K562 (cell line): ENCODE measurements at regions not wholly inside any gene's neighbourhood (a gene's known extent, or its start where the extent isn't known, plus 50 kb on each side); places are given as distances from the start of the nearest gene placed in this dataset.

Source experiments
- GABPA ChIP-seq: fragments of 200-800 bp; sonication (Bioruptor generic); conservative IDR thresholded peaks from 2 replicates; pipeline ENCODE4 v1.6.1; 2016; ENCODE audit warnings: low read depth, missing genetic modification characterization, missing compliant biosample characterization
- L3MBTL2 ChIP-seq: fragments of 450-650 bp; IDR thresholded peaks from 2 replicates; pipeline ENCODE4 v1.6.1; 2016; ENCODE audit warnings: mild to moderate bottlenecking, moderate library complexity
- MED1 ChIP-seq: sonication (generic); formaldehyde crosslinking; IDR thresholded peaks from 2 replicates; pipeline ENCODE4 v1.8.1; 2023; ENCODE audit warnings: missing genetic modification reagents, borderline replicate concordance
- MYBL2 ChIP-seq, 2 experiments: fragments of 450-650 bp in 1 of 2; sonication (generic) in 1 of 2; formaldehyde crosslinking in 1 of 2; IDR thresholded peaks; 2 replicates each; pipeline versions ENCODE4 v1.6.1 to v1.8.1; 2017 to 2022; ENCODE audit warnings: borderline replicate concordance in 1 of 2, inconsistent platforms in 1 of 2, low read depth in 1 of 2, mild to moderate bottlenecking in 1 of 2, missing genetic modification reagents in 1 of 2, moderate library complexity in 1 of 2
- PRPF4 ChIP-seq: fragments of 200-400 bp; formaldehyde crosslinking; IDR thresholded peaks from one replicate; pipeline ENCODE4 v1.6.1; 2017; ENCODE audit warnings: low read length, low read depth, mild to moderate bottlenecking; ENCODE audit not compliant: insufficient read depth, poor library complexity, severe bottlenecking
- RHOXF2B ChIP-seq: fragments of 250-450 bp; sonication (Bioruptor Pico); conservative IDR thresholded peaks from 2 replicates; pipeline ENCODE4 v1.5.1; 2021
- SRSF3 ChIP-seq: fragments of 200-400 bp; formaldehyde crosslinking; IDR thresholded peaks from 2 replicates; pipeline ENCODE4 v1.6.1; 2016; ENCODE audit warnings: mild to moderate bottlenecking, low read length, moderate library complexity; ENCODE audit not compliant: insufficient read depth
- ZNF584 ChIP-seq: fragments of 200-800 bp; sonication (Bioruptor generic); IDR thresholded peaks from 2 replicates; pipeline ENCODE4 v1.6.1; 2016; ENCODE audit warnings: low read depth, mild to moderate bottlenecking, missing genetic modification characterization, missing compliant biosample characterization
- TF ChIP-seq, protein P1 (sequence below): fragments of 450-650 bp; formaldehyde crosslinking; IDR thresholded peaks from 2 replicates; pipeline ENCODE4 v1.4.0; 2020; ENCODE audit warnings: mild to moderate bottlenecking, mixed read lengths
- TF ChIP-seq, protein P2 (sequence below): fragments of 250-450 bp; sonication (Bioruptor Pico); IDR thresholded peaks from 2 replicates; pipeline ENCODE4 v1.4.0; 2020
- TF ChIP-seq, protein P3 (sequence below): fragments of 250-450 bp; sonication (Bioruptor Pico); IDR thresholded peaks from 2 replicates; pipeline ENCODE4 v1.4.0; 2020; ENCODE audit warnings: mild to moderate bottlenecking
- TF ChIP-seq, protein P4 (sequence below): sonication (generic); formaldehyde crosslinking; IDR thresholded peaks from 2 replicates; pipeline ENCODE4 v1.8.0; 2022; ENCODE audit warnings: mild to moderate bottlenecking, missing genetic modification reagents
- TF ChIP-seq, protein P5 (sequence below): sonication (generic); formaldehyde crosslinking; IDR thresholded peaks from 2 replicates; pipeline ENCODE4 v1.8.1; 2023; ENCODE audit warnings: mild to moderate bottlenecking, missing genetic modification reagents

DNA sequence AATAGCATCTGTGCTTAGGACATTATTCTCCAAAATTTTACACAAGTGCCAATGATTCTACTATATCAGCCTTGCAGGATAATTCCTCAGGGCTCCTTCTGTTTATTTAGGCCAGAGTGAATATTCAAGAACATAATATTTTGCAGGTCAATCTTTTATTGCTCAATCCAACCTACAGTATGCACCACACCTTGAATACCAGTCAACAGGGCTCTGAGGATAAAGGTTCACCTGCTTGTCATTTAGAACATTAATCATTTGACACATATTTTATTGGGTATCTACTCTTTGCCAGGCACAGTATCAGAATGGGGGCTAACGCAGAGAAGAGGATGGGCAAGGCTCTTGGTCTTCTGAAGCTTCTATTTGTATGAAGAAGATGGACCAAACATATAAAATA is 66.2 kb upstream of the SHISA3 start (continued):
- TF ChIP-seq, protein P1, sequence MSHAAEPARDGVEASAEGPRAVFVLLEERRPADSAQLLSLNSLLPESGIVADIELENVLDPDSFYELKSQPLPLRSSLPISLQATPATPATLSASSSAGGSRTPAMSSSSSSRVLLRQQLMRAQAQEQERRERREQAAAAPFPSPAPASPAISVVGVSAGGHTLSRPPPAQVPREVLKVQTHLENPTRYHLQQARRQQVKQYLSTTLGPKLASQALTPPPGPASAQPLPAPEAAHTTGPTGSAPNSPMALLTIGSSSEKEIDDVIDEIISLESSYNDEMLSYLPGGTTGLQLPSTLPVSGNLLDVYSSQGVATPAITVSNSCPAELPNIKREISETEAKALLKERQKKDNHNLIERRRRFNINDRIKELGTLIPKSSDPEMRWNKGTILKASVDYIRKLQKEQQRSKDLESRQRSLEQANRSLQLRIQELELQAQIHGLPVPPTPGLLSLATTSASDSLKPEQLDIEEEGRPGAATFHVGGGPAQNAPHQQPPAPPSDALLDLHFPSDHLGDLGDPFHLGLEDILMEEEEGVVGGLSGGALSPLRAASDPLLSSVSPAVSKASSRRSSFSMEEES (CRISPR knock-in tag): no peak
- TF ChIP-seq, protein P2, sequence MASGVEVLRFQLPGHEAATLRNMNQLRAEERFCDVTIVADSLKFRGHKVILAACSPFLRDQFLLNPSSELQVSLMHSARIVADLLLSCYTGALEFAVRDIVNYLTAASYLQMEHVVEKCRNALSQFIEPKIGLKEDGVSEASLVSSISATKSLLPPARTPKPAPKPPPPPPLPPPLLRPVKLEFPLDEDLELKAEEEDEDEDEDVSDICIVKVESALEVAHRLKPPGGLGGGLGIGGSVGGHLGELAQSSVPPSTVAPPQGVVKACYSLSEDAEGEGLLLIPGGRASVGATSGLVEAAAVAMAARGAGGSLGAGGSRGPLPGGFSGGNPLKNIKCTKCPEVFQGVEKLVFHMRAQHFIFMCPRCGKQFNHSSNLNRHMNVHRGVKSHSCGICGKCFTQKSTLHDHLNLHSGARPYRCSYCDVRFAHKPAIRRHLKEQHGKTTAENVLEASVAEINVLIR: no peak
- no peak for TF ChIP-seq ZNF584 (CRISPR knock-in tag)
- no peak for TF ChIP-seq GABPA
- TF ChIP-seq, protein P3, sequence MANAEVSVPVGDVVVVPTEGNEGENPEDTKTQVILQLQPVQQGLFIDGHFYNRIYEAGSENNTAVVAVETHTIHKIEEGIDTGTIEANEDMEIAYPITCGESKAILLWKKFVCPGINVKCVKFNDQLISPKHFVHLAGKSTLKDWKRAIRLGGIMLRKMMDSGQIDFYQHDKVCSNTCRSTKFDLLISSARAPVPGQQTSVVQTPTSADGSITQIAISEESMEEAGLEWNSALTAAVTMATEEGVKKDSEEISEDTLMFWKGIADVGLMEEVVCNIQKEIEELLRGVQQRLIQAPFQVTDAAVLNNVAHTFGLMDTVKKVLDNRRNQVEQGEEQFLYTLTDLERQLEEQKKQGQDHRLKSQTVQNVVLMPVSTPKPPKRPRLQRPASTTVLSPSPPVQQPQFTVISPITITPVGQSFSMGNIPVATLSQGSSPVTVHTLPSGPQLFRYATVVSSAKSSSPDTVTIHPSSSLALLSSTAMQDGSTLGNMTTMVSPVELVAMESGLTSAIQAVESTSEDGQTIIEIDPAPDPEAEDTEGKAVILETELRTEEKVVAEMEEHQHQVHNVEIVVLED (CRISPR knock-in tag): no peak
- TF ChIP-seq, protein P4, sequence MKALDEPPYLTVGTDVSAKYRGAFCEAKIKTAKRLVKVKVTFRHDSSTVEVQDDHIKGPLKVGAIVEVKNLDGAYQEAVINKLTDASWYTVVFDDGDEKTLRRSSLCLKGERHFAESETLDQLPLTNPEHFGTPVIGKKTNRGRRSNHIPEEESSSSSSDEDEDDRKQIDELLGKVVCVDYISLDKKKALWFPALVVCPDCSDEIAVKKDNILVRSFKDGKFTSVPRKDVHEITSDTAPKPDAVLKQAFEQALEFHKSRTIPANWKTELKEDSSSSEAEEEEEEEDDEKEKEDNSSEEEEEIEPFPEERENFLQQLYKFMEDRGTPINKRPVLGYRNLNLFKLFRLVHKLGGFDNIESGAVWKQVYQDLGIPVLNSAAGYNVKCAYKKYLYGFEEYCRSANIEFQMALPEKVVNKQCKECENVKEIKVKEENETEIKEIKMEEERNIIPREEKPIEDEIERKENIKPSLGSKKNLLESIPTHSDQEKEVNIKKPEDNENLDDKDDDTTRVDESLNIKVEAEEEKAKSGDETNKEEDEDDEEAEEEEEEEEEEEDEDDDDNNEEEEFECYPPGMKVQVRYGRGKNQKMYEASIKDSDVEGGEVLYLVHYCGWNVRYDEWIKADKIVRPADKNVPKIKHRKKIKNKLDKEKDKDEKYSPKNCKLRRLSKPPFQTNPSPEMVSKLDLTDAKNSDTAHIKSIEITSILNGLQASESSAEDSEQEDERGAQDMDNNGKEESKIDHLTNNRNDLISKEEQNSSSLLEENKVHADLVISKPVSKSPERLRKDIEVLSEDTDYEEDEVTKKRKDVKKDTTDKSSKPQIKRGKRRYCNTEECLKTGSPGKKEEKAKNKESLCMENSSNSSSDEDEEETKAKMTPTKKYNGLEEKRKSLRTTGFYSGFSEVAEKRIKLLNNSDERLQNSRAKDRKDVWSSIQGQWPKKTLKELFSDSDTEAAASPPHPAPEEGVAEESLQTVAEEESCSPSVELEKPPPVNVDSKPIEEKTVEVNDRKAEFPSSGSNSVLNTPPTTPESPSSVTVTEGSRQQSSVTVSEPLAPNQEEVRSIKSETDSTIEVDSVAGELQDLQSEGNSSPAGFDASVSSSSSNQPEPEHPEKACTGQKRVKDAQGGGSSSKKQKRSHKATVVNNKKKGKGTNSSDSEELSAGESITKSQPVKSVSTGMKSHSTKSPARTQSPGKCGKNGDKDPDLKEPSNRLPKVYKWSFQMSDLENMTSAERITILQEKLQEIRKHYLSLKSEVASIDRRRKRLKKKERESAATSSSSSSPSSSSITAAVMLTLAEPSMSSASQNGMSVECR (CRISPR knock-in tag): no peak
- TF ChIP-seq, protein P5, sequence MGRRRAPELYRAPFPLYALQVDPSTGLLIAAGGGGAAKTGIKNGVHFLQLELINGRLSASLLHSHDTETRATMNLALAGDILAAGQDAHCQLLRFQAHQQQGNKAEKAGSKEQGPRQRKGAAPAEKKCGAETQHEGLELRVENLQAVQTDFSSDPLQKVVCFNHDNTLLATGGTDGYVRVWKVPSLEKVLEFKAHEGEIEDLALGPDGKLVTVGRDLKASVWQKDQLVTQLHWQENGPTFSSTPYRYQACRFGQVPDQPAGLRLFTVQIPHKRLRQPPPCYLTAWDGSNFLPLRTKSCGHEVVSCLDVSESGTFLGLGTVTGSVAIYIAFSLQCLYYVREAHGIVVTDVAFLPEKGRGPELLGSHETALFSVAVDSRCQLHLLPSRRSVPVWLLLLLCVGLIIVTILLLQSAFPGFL: no peak
- TF ChIP-seq MED1 (CRISPR knock-in tag): no peak
- no peak for TF ChIP-seq SRSF3
- TF ChIP-seq RHOXF2B (CRISPR knock-in tag): no peak
- TF ChIP-seq L3MBTL2: no peak
- TF ChIP-seq MYBL2 (IDR thresholded peaks at IDR 0.05; ENCODE audit: low read depth): no peak
- no peak for TF ChIP-seq MYBL2 (CRISPR knock-in tag; IDR thresholded peaks at IDR 0.05; ENCODE audit: borderline replicate concordance)
- no peak for TF ChIP-seq PRPF4
